Adipocyte (in vitro differentiated cells): ENCODE measurements at regions not wholly inside any gene's neighbourhood (a gene's known extent, or its start where the extent isn't known, plus 50 kb on each side); places are given as distances from the start of the nearest gene placed in this dataset.

Source experiments
- DNase-seq: peaks from one replicate; pipeline ENCODE4 v3.0.0-alpha.2; 2015; ENCODE audit warnings: low read depth
- H3K27me3 ChIP-seq: replicated peaks from 2 replicates; pipeline ENCODE4 v1.7.0; 2013; ENCODE audit warnings: mild to moderate bottlenecking, low read length, moderate library complexity; ENCODE audit not compliant: control insufficient read depth, insufficient read depth
- H3K36me3 ChIP-seq: 2 replicates; pipeline ENCODE4 v1.7.0; 2013; ENCODE audit warnings: low read length, mild to moderate bottlenecking, moderate library complexity; ENCODE audit not compliant: control insufficient read depth, insufficient read depth, severe bottlenecking
- H3K4me1 ChIP-seq: 2 replicates; pipeline ENCODE4 v1.7.0; 2013; ENCODE audit warnings: mild to moderate bottlenecking, low read length, moderate library complexity; ENCODE audit not compliant: control insufficient read depth, insufficient read depth
- H3K4me3 ChIP-seq: 2 replicates; pipeline ENCODE4 v1.7.0; 2013; ENCODE audit warnings: mild to moderate bottlenecking, low read length, moderate library complexity
- H3K9ac ChIP-seq: 2 replicates; pipeline ENCODE4 v1.7.0; 2013; ENCODE audit warnings: mild to moderate bottlenecking, low read length, moderate library complexity
- H3K9me3 ChIP-seq: 2 replicates; pipeline ENCODE4 v1.7.0; 2013; ENCODE audit warnings: mild to moderate bottlenecking, low read length, moderate library complexity; ENCODE audit not compliant: control insufficient read depth

DNA sequence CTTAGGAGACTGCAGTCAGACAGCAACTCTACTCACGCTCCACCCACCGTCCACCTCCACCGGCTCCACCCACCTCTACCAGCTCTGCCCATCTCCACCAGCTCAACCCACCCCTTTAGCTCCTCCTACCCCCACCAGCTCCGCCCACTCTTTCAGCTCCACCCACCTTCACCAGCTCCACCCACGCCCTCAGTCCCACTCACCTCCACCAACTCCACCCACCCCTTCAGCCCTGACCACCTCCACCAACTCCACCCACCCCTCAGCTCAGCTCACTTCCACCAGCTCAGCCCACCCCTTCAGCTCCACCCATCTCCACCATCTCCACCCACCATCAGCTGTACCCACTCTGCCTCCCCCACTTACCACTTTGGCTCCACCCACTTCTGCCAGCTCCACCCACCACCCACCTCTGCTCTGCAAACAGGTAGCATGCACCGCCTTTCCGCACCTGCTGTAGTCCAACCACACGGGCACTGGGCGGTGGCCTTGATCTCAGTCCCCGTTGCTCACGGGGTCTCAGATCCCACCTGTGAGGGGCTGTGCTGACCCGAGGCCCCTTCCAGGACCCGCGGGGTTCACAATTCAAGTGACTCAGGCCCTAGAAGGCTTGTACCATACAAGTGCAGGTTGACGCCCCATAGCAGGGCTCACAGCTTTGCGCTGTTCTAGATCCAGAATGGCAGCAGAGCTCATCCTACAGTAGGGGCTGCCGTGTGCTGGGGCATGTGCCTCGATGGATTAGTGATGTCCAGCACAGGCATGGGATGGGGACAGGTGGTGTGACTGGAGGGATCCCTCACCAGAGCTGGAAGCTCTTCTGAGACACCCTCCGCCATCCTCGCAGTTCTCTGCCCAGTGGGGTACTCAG, 77.2 kb upstream of the OTOS start:
- peaks cover 65% of the 10 kb centered on the region for H3K27me3 ChIP-seq
- H3K4me1 ChIP-seq = peaks cover 2% of the 10 kb centered on the region
- peaks cover 8% of the 10 kb centered on the region for H3K9me3 ChIP-seq
- H3K9ac ChIP-seq = no peak overlapping the region
- no peaks in the 10 kb centered on the region for H3K36me3 ChIP-seq
- no peak for DNase-seq
- no peak overlapping the region for H3K4me3 ChIP-seq

DNA sequence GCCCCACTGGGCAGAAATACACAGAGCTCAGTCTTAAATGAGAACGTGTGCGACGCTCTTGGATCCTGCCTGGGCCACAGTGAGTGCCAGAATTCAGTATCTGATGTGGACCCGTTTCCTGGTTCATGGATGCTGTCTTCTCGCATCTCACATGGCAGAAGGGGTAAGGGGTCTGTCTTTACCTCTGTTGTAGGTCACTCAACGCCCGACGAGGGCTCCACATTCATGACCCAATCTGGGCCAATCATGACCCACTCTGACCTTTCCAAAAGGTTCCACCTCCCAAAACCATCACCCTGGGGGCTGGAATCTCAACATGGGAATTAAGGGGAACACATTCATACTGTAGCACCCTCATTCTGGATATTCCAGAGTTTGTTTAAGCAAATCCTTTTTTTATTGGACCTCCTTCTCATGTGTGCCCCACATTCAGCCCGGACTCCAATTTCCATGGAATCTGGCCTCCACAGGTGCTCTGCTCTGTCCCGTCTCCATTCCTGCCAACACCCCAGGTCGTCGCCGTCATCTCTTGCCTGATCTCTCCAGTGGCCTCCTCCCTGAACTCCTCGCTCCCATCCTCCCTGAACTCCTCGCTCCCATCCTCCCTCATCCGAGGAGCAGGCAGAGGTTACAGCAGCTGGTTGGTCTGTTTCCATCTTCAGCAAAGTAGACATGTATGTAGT, 78.9 kb upstream of the OTOS start:
- Histone ChIP-seq H3K4me1 (peaks cover 2% of the 10 kb centered on the region), H3K9me3 (peaks cover 8% of the 10 kb centered on the region), H3K4me3 (no peak overlapping the region), H3K36me3 (no peaks in the 10 kb centered on the region), H3K9ac (no peak overlapping the region), H3K27me3 (peaks cover 71% of the 10 kb centered on the region)
- DNase-seq = no peak

DNA sequence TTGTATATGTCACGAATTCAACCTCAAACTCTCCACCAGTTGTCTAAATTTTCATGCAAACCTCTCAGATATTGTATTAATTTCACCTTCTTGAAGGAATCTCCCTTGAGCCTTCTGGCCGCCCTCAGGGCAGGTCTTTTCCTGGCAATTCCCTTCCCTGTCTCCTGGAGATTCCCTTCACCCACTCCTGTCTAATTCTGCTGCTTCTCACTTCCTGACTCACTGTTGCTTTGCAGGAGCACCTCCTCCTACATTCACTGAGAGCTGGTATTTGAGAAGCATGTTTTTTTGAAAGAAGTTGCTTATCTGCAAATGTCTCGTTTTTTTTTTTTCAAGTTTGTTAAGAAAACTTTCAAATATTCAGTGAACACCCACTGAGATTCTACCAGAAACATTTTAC, 79.9 kb upstream of the OTOS start:
- Histone ChIP-seq H3K9me3 (peaks cover 8% of the 10 kb centered on the region), H3K4me3 (no peak overlapping the region), H3K9ac (no peak overlapping the region), H3K4me1 (peaks cover 5% of the 10 kb centered on the region), H3K27me3 (peaks cover 67% of the 10 kb centered on the region), H3K36me3 (no peaks in the 10 kb centered on the region)
- DNase-seq = peak; percentile 53

DNA sequence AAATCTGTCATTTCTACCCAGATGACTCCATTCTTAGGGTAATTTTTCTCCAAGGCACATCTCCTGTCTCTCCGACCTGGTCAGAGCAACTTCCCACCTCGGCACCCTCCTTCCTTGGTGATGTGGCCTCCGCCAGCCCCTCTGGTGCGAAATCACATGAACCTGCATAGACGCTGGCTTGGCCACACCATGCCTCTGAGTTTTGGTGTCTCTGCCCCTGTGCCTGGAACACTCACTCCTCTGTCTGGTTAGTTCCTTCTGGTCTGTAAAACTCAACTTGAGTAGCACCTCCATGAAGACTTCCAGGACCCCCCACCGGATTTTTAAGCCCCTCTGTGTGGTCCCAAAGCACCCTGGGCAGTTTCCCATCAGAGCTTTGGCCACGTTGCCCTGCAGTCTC, 83.2 kb upstream of the OTOS start:
- peaks cover 5% of the 10 kb centered on the region for H3K4me1 ChIP-seq
- H3K9ac ChIP-seq = no peak overlapping the region
- H3K36me3 ChIP-seq = no peaks in the 10 kb centered on the region
- peaks cover 11% of the 10 kb centered on the region for H3K9me3 ChIP-seq
- no peak for DNase-seq
- peaks cover 61% of the 10 kb centered on the region for H3K27me3 ChIP-seq
- H3K4me3 ChIP-seq = no peak overlapping the region

DNA sequence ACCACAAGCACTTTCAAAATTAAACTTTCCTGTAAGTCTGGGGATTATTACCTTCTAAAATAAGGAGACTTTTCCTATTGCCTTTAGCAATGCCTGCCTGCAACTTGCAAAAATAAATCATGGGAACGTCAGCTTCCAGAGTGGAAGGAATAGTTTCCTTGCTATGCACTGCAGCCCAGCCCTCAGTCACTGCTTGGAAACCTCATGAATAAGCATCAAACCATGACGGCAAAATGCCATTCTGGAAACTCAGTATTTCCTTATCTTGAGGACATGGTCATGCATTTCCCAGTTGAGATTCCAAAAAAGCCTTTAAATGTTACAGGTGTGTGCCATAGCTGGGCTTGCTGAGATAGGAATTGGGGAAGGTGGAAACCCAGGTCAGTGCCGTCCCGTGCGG, 84.2 kb upstream of the OTOS start:
- Histone ChIP-seq H3K4me3 (no peak overlapping the region), H3K27me3 (peaks cover 50% of the 10 kb centered on the region), H3K36me3 (no peaks in the 10 kb centered on the region), H3K9me3 (peaks cover 14% of the 10 kb centered on the region), H3K9ac (no peak overlapping the region), H3K4me1 (peaks cover 9% of the 10 kb centered on the region)
- DNase-seq = peak; percentile 56

DNA sequence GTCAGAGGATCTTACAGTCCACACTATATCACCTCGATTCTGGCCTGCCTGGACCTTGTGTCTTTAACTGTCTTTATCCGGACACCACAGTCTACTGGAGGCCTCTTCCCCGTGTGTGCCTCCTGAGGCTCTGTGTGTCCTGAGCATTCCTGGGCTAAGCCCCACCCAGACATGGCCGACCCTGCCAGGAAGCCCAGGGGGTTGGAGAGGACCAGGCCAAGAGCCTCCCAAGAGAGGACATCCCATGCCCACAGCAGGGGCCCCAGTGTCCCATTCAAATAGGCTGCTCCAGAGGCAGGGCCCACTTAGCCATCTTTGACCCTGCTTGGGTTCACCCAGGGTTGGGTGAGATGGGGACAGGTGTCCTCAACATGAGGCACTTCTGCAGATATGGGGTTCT, 84.7 kb upstream of the OTOS start:
- DNase-seq = no peak
- Histone ChIP-seq H3K9ac (no peak overlapping the region), H3K9me3 (peaks cover 14% of the 10 kb centered on the region)

DNA sequence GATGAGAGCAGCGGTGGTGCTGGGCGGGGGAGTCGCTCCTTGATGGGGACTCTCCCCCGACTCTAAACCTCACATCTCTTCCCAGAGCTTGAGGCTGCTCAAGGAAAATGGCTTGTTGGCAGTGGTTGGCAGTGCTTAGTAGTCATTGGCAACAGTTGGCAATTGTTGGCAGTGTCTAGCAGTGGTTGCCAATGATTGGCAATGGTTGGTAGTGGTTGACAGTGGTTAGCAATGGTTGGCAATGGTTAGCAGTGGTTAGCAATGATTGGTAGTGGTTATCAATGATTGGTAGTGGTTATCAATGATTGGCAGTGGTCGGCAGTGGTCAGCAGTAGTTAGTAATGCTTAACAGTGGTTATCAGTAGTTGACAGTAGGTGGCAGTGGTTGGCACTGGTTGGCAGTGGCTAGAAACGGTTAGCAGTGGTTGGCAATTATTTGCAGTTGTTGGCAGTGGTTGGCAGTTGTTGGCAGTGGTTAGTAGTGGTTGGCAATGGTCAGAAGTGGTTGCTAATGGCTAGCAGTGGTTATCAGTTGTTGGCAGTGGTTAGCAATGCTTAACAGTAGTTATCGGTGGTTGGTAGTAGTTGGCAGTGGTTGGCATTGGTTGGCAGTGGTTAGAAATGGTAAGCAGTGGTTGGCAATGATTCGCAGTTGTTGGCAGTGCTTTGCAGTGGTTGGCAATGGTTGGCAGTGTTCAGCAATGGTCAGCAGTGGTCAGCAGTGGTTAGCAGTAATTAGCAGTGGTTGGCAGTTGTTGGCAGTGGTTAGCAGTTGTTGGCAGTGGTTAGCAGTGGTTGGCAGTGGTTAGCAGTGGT, 85.4 kb upstream of the OTOS start:
- DNase-seq = no peak
- no peak overlapping the region for H3K9ac ChIP-seq
- H3K4me3 ChIP-seq = no peak overlapping the region
- H3K36me3 ChIP-seq = no peaks in the 10 kb centered on the region
- peaks cover 17% of the 10 kb centered on the region for H3K4me1 ChIP-seq
- H3K9me3 ChIP-seq = peaks cover 14% of the 10 kb centered on the region
- H3K27me3 ChIP-seq = peaks cover 43% of the 10 kb centered on the region

More for the DNA sequence above, 84.7 kb upstream of the OTOS start:
- H3K4me1 ChIP-seq = peaks cover 13% of the 10 kb centered on the region
- peaks cover 46% of the 10 kb centered on the region for H3K27me3 ChIP-seq
- H3K4me3 ChIP-seq = no peak overlapping the region
- H3K36me3 ChIP-seq = no peaks in the 10 kb centered on the region

DNA sequence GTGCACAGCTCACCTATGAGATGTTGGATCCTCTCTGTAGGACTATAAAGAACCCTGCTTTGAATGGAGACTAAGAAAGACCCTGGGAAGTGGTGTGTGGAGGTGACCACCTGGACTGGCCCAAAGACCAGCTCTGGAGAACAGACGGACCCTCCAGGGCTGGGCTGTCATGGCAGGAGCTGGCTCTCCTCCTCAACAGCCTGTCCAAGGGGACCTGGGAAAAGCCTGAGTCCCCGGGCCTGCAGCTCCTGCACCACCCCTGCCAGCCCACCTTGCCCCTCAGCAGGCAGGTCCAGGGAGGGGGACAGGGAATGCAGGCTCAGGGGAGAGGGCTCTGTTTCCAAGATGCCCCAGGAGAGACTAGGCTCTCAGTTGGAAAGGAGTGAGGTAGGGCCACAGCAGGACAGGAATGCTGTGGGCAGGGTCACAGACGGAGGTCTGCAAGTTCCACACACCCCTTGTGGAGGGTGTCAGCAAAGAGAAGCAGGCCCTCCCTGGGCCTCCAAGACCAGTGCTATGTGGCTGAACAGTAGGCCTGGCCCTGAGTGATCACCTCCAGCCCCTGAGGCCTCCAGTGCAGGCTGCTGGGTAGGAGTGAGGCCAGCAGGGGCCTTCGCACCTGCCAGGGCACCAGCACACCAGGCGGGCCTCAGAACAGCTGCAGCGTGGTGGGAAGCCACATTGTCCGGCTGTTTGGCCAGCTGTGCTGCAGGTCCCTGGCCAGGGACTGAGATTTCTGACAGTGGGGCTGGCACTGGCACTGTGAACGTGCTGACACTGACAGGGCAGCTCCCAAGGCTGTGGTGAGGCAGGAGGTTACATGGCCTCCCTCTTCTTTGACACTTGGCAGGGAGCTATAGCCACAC, 86.4 kb upstream of the OTOS start:
- no peak overlapping the region for H3K4me3 ChIP-seq
- no peak overlapping the region for H3K9ac ChIP-seq
- no peaks in the 10 kb centered on the region for H3K36me3 ChIP-seq
- H3K27me3 ChIP-seq = peaks cover 43% of the 10 kb centered on the region
- peaks cover 17% of the 10 kb centered on the region for H3K4me1 ChIP-seq
- DNase-seq = no peak
- H3K9me3 ChIP-seq = peaks cover 14% of the 10 kb centered on the region

DNA sequence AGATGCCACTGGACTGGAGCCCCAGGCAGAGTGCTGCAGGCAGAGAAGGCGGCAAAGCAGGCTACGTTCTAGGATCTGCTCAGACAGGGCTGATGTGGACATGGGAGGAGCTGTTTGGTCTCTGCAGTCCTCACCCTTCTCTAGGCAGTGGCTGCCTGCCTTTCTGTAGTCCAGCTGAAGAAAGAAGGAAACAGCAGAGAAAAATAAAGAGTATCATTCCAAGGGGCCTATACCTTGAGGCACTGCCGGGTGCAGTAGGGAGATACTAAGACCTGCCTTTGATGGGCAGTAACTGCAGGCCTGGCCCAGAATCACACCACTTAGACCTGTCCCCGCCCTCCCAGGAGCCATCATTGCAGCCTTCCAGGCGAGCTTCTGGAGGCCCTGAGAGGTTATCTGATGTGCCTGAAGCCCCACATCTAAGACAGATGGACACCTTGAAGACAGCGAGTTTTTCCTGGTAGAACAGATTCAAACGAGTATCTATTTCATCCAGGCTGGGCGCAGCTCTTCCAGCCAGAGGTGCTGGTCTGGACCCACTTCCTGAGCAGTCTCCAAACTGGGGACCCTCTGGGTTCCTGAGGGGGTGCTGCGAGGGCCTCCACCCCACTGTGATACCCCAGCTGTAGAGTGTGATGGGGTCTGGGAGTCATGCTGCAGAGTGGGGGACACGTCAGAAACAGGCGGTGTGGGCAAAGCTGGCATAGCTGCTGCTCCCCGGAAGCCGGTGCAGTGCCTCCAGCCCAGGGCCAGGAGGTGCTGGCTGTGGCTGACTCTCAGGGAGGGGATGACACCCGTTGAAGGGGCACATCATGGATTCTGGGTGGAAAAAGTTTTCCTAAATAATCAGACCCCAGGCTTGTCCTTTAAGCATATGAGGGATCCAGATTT, 87.3 kb upstream of the OTOS start:
- Histone ChIP-seq H3K9me3 (peaks cover 6% of the 10 kb centered on the region), H3K27me3 (peaks cover 35% of the 10 kb centered on the region), H3K36me3 (no peaks in the 10 kb centered on the region), H3K4me1 (peaks cover 17% of the 10 kb centered on the region), H3K9ac (no peak overlapping the region), H3K4me3 (no peak overlapping the region)
- DNase-seq = no peak

DNA sequence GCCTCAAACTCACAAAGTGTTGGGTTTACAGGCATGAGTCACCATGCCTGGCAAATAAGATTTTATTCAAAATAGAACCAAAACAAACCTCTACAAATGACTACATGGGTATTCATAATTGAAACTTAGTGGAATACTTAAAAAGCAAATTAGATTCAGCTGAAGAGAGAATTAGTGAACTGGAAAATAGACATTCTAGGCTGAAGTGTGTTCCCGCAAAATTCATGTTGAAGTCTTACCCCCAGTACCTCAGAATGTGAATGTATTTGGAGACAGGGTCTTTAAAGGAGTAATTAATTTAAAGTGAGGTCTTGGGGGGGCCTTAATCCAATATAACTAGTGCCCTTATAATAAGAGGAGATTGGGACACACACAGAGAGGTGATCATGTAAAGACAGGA, 88.5 kb upstream of the OTOS start:
- Histone ChIP-seq H3K9me3 (peaks cover 6% of the 10 kb centered on the region), H3K4me3 (no peak overlapping the region), H3K36me3 (no peaks in the 10 kb centered on the region), H3K4me1 (peaks cover 17% of the 10 kb centered on the region), H3K9ac (no peak overlapping the region), H3K27me3 (peaks cover 23% of the 10 kb centered on the region)
- DNase-seq = no peak
